ENCODE measurements at regions not wholly inside any gene's neighbourhood (a gene's known extent, or its start where the extent isn't known, plus 50 kb on each side); places are given as distances from the start of the nearest gene placed in this dataset.

- TF ChIP-seq ZNF274 (IDR thresholded peaks at IDR 0.05; ENCODE audit: low read depth, low read length) (no peak), SUZ12 (IDR thresholded peaks at IDR 0.05; ENCODE audit: extremely low read depth, insufficient read depth, insufficient read length) (no peak)
Measured at GRCh38 chr2:161049559-161049958, 110.7 kb upstream of the TANK start.
